IPS-18a (cell line): ENCODE measurements at regions not wholly inside any gene's neighbourhood (a gene's known extent, or its start where the extent isn't known, plus 50 kb on each side); places are given as distances from the start of the nearest gene placed in this dataset.
A peak's percentile ranks its signal among the peaks of the same experiment; 100 is the strongest.

Source experiments
- H3K27ac ChIP-seq: one replicate; pipeline ENCODE4 v1.5.1; 2013; ENCODE audit warnings: low read length
- H3K27me3 ChIP-seq: one replicate; pipeline ENCODE4 v1.6.1; 2013; ENCODE audit warnings: mild to moderate bottlenecking, low read length; ENCODE audit not compliant: control insufficient read depth, insufficient read depth
- H3K36me3 ChIP-seq: one replicate; pipeline ENCODE4 v1.6.1; 2013; ENCODE audit warnings: low read depth, low read length; ENCODE audit not compliant: control insufficient read depth
- H3K4me1 ChIP-seq: one replicate; pipeline ENCODE4 v1.6.1; 2013; ENCODE audit warnings: low read depth, low read length; ENCODE audit not compliant: control insufficient read depth
- H3K4me3 ChIP-seq: one replicate; pipeline ENCODE4 v1.5.1; 2013; ENCODE audit warnings: low read length
- H3K9ac ChIP-seq: one replicate; pipeline ENCODE4 v1.6.1; 2013; ENCODE audit warnings: mild to moderate bottlenecking, low read length, moderate library complexity
- H3K9me3 ChIP-seq: one replicate; pipeline ENCODE4 v1.6.1; 2013; ENCODE audit warnings: low read depth, low read length; ENCODE audit not compliant: control insufficient read depth

DNA sequence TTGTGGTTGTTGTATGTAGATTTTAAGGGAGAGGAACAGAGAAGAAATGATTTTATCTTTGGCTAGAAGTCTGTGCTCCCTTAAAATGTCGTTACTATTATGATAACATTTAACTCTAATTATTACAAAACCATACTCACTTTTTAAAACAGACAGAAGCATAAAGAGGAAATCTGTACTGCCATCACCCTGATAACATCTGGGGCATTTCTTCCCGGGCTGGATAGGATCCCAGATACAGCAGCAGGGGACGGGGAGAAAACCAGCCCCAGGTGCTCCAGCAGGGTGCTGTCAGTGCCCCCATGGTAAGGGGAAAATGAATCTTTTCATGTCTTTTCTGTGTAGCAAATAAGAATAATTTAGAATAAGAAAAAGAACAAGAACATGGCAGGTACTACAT lies 139.4 kb upstream of the IRX6 start:
- Histone ChIP-seq H3K9ac (no peak overlapping the region), H3K4me3 (no peak overlapping the region), H3K27ac (no peak overlapping the region), H3K4me1 (peaks cover 16% of the 10 kb centered on the region), H3K27me3 (no peaks in the 10 kb centered on the region), H3K9me3 (no peaks in the 10 kb centered on the region), H3K36me3 (no peaks in the 10 kb centered on the region)

DNA sequence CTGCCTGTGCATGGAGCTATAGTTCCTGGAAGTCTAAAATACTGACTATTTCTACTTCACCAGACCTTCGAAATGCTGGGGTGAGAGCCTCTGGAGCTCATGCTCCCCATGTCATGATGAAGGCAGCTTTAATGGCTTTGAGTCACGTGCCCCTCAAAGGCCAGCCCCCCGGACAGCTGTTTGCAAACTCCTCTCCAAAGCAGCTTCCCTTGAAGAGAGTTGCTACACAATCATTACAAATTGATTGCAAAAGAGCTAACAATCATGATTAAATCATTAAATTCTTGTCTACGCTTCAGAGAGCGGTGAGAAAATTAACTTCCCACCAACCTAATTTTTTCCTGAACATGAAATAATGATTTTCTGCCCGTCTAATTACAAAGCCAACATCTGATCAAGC lies 134.8 kb upstream of the IRX6 start:
- H3K4me1 ChIP-seq = peaks cover 17% of the 10 kb centered on the region
- H3K9me3 ChIP-seq = no peaks in the 10 kb centered on the region
- H3K4me3 ChIP-seq = no peak overlapping the region
- no peaks in the 10 kb centered on the region for H3K36me3 ChIP-seq
- no peaks in the 10 kb centered on the region for H3K27me3 ChIP-seq
- no peak overlapping the region for H3K9ac ChIP-seq
- no peak overlapping the region for H3K27ac ChIP-seq

DNA sequence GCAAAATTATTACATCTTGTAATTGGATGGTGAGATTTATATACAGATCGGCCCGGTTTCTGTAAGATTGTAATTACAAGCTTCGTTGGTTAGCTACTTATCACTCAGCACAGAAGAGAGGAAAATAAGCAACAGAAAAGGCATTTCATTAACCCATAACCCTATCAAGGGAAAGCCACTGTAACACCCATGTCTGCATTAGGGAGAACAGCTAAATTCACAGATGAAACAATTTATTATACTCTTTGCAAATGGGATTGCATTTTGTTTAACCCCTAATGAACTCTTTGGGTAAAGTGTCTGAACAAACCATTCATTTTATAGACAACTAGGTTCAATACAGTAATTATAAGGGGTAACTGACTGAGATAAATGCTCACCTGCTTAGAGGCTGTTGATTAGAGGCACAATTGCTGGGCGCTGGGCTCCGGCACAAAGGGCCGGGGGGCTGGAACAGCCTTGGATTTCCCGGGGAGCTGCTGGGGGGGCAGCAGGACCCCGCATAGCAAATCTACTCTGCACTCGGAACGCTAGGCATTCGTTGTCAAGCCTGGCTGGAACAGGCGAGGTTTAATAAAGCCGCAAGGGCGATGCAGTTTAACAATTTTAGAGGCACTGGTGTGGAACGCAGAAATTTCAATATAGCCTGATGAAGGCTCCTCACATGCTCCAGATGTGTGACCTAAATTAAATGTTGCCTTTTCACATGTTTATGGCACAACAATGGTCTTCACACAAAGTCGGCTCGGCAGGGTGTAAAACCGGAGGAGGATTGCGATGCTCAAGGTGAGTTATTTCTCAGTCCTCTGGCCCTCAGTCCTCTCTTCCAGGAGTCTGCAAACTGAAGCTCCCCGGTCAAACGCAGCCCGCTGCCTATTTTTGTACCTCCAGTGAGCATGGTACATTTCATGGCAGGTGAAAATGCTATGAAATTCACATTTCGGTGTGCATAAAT lies 134.0 kb upstream of the IRX6 start:
- Histone ChIP-seq H3K9ac (no peak overlapping the region), H3K4me1 (peaks cover 16% of the 10 kb centered on the region), H3K36me3 (no peaks in the 10 kb centered on the region), H3K27ac (no peak overlapping the region), H3K27me3 (no peaks in the 10 kb centered on the region), H3K9me3 (no peaks in the 10 kb centered on the region), H3K4me3 (peak overlapping the region; percentile 18)

DNA sequence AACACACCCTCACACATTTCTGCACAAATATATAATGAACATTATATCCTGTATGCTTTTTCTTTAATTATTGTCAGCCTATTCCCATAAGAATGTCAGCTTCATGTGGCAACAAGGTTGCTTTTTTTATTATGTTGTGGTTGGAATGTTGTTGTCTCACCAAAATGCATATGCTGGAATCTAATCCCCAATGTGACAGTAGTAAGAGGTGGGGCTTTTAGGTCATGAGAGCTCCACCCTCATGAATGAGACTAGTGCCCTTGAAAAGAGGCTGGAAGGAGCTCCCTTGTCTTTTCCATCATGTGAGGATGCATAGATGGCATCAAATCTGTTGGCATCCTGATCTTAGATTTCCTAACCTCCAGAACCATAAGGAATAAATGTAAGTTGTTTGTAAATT lies 131.3 kb upstream of the IRX6 start:
- no peaks in the 10 kb centered on the region for H3K36me3 ChIP-seq
- no peaks in the 10 kb centered on the region for H3K27me3 ChIP-seq
- peaks cover 16% of the 10 kb centered on the region for H3K4me1 ChIP-seq
- H3K9me3 ChIP-seq = no peaks in the 10 kb centered on the region
- H3K27ac ChIP-seq = no peak overlapping the region
- H3K4me3 ChIP-seq = no peak overlapping the region
- H3K9ac ChIP-seq = no peak overlapping the region

GRCh38 chr16:55203570-55203969 lies 120.4 kb upstream of the IRX6 start:
- Histone ChIP-seq H3K4me3 (no peak overlapping the region), H3K9me3 (no peaks in the 10 kb centered on the region), H3K27ac (no peak overlapping the region), H3K9ac (no peak overlapping the region), H3K4me1 (no peaks in the 10 kb centered on the region), H3K36me3 (no peaks in the 10 kb centered on the region), H3K27me3 (no peaks in the 10 kb centered on the region)

- no peak overlapping the region for H3K9ac ChIP-seq
- H3K9me3 ChIP-seq = no peaks in the 10 kb centered on the region
- no peaks in the 10 kb centered on the region for H3K4me1 ChIP-seq
Measured at GRCh38 chr16:55204069-55204468, 119.9 kb upstream of the IRX6 start.

DNA sequence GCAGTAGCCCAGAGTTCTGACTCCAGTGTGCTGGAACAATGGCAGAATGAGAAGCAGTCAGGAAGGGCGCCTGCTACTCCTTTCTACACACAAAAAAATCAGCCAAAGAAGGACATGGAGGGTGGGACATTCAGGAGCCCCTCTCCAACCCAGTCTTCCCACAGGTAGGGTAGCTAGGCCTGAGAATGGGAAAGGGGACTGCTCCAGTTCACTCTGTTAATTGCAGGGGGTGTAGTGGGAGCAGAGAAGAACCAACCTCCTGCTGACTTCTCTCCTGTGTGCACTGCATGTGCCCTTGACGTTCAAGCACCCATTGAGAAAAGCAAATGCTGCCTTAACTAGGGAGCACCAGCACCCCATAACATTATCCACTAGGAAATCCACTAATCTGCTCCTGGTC lies 119.1 kb upstream of the IRX6 start:
- no peaks in the 10 kb centered on the region for H3K27me3 ChIP-seq
- H3K4me1 ChIP-seq = no peaks in the 10 kb centered on the region
- H3K9me3 ChIP-seq = no peaks in the 10 kb centered on the region
- no peak overlapping the region for H3K27ac ChIP-seq
- no peak overlapping the region for H3K4me3 ChIP-seq
- H3K36me3 ChIP-seq = no peaks in the 10 kb centered on the region
- H3K9ac ChIP-seq = no peak overlapping the region

More at GRCh38 chr16:55204069-55204468, 119.9 kb upstream of the IRX6 start:
- no peaks in the 10 kb centered on the region for H3K36me3 ChIP-seq
- H3K27ac ChIP-seq = no peak overlapping the region
- H3K27me3 ChIP-seq = no peaks in the 10 kb centered on the region
- no peak overlapping the region for H3K4me3 ChIP-seq

GRCh38 chr16:55207693-55208428 lies 116.1 kb upstream of the IRX6 start:
- no peak overlapping the region for H3K9ac ChIP-seq
- no peak overlapping the region for H3K27ac ChIP-seq
- H3K9me3 ChIP-seq = no peaks in the 10 kb centered on the region
- H3K4me3 ChIP-seq = no peak overlapping the region
- H3K27me3 ChIP-seq = no peaks in the 10 kb centered on the region
- no peaks in the 10 kb centered on the region for H3K36me3 ChIP-seq
- H3K4me1 ChIP-seq = no peaks in the 10 kb centered on the region

DNA sequence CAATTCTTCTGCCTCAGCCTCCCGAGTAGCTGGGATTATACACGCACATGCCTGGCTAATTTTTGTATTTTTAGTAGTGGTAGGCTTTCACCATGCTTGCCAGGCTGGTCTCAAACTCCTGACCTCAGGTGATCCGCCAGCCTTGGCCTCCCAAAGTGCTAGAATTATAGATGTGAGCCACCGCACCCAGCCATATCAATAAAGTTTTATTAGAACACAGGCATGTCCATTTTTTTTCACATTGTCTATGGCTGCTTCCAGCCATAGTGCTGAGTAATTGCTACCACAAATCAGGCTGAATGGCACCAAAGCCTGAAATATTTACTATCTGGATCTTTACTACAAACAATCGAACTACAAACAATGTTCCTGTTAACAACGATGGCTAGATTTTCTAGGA lies 114.4 kb upstream of the IRX6 start:
- Histone ChIP-seq H3K27me3 (no peaks in the 10 kb centered on the region), H3K4me3 (no peak overlapping the region), H3K27ac (no peak overlapping the region), H3K4me1 (no peaks in the 10 kb centered on the region), H3K36me3 (no peaks in the 10 kb centered on the region), H3K9ac (no peak overlapping the region), H3K9me3 (no peaks in the 10 kb centered on the region)

DNA sequence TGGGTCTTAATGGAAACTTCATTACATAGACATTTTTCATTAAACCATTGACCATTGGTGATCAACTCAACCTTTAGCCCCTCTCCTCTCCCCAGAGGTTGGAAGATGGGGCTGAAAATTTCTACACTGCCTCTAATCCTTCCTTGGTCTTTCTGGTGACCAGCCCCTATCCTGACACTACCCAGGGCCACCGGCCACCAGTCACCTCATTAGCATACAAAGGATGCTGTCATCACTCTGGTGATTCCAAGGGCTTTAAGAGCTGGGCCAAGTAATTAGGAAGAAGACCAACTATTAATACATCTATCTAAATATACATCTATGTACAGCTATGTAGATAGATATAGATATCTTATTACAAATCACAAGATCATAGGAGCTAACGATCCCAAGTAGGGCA lies 111.2 kb upstream of the IRX6 start:
- H3K27me3 ChIP-seq = no peaks in the 10 kb centered on the region
- no peak overlapping the region for H3K27ac ChIP-seq
- no peaks in the 10 kb centered on the region for H3K9me3 ChIP-seq
- H3K4me1 ChIP-seq = no peaks in the 10 kb centered on the region
- no peaks in the 10 kb centered on the region for H3K36me3 ChIP-seq
- H3K9ac ChIP-seq = no peak overlapping the region
- no peak overlapping the region for H3K4me3 ChIP-seq

DNA sequence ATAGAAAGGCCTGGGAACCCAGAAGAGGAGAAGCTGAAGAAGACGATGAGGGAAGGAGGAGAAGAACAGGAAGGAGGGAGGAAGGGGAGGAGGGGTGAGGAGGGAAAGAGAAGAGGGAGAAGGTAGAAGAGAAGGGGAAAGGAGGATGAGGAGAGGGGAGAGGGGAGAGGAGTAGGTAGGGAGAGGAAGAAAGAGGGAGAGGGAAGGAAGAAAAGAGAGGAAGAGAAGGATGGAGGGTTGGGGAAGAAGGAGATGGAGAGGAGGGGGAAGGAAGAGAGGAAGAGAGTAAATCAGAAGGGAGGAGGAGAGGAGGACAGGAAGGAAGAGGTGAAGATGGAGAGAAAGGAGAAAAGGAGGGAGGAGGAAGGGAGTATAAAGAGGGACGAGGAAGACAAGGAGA lies 109.6 kb upstream of the IRX6 start:
- Histone ChIP-seq H3K4me3 (no peak overlapping the region), H3K4me1 (no peaks in the 10 kb centered on the region)

More for the DNA sequence above, 109.6 kb upstream of the IRX6 start:
- no peaks in the 10 kb centered on the region for H3K27me3 ChIP-seq
- no peaks in the 10 kb centered on the region for H3K36me3 ChIP-seq
- no peak overlapping the region for H3K27ac ChIP-seq
- no peaks in the 10 kb centered on the region for H3K9me3 ChIP-seq
- no peak overlapping the region for H3K9ac ChIP-seq
